ENCODE measurements at regions not wholly inside any gene's neighbourhood (a gene's known extent, or its start where the extent isn't known, plus 50 kb on each side); places are given as distances from the start of the nearest gene placed in this dataset.

DNA sequence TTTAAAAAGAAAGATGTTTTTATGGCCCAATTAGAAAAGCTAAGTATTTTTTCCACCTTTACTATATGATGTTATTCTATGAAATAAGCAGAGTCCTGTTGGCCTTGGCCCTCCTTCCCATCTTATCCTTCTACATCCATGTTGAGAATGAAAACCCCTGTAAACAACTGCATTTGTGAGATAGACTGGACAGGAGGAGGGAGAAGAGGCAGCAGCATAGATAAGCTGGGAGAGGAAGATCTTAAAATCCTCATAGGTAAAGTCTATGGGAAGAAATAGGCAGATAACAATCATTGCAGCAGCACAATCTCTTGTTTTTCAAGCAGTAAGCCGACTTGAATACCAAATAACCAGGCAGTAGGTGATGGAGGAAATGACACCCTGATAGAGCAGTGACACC, 207.6 kb upstream of the PARD3B start:
- no peak for DNase-seq
- 60 to 93% methylated on average over 1 of the region's 1 CpG for WGBS, 2 donors (ENCODE audit: low coverage in 1 of 2)
- no peaks in the 10 kb centered on the region for H3K4me1 ChIP-seq
- no peaks in the 10 kb centered on the region for H3K27me3 ChIP-seq
- no peaks in the 10 kb centered on the region for H3K9me3 ChIP-seq
- H3K27ac ChIP-seq = no peak overlapping the region
- H3K4me3 ChIP-seq = no peak overlapping the region
- H3K36me3 ChIP-seq = no peaks in the 10 kb centered on the region
- in situ Hi-C loops (cut with MboI; ENCODE audit: low pct_ligation_motif_present in 1 of 4, low pct_unique_long_range_greater_than_20kb in 1 of 4, low sequenced_read_pairs in 3 of 4) = loop anchor here in 1 of 4 donors (25.0 kb wide), 2 partner anchors 350 to 1325 kb away; no protein-coding TSS in a partner anchor
- TF ChIP-seq POLR2AphosphoS5 (IDR thresholded peaks at IDR 0.05) (no peak), POLR2A (IDR thresholded peaks at IDR 0.05) (no peak), EP300 (IDR thresholded peaks at IDR 0.05; ENCODE audit: low read depth) (no peak)
- TF ChIP-seq, protein P1, sequence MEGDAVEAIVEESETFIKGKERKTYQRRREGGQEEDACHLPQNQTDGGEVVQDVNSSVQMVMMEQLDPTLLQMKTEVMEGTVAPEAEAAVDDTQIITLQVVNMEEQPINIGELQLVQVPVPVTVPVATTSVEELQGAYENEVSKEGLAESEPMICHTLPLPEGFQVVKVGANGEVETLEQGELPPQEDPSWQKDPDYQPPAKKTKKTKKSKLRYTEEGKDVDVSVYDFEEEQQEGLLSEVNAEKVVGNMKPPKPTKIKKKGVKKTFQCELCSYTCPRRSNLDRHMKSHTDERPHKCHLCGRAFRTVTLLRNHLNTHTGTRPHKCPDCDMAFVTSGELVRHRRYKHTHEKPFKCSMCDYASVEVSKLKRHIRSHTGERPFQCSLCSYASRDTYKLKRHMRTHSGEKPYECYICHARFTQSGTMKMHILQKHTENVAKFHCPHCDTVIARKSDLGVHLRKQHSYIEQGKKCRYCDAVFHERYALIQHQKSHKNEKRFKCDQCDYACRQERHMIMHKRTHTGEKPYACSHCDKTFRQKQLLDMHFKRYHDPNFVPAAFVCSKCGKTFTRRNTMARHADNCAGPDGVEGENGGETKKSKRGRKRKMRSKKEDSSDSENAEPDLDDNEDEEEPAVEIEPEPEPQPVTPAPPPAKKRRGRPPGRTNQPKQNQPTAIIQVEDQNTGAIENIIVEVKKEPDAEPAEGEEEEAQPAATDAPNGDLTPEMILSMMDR (IDR thresholded peaks at IDR 0.05) = no peak
- intact Hi-C loops (cut with DNase I; ENCODE audit: low total_unique reads) = no loop called here

DNA sequence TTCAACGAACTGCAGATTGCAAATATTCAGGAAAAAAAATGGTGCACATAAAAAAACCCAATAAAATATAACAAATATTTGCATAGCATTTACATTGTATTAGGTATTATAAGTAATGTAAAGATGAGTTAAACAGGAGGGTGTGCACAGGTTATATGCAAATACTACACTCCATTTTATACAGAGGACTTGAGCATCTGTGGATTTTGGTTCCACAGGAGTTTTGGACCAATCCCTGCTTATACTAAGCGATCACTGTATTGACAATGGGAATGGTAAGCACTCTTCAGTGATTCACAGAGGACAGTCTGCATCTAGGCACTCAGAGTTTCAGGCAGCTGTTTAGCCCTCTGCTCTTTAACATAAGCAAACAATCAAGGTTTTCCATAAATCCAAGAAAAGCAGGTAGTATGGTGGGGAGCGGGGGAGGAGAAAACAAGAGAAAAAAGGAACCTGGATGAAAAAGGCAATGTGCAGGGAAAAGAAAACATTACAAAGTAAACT, 206.0 kb upstream of the PARD3B start:
- in situ Hi-C loops (cut with MboI; ENCODE audit: low pct_ligation_motif_present in 1 of 4, low pct_unique_long_range_greater_than_20kb in 1 of 4, low sequenced_read_pairs in 3 of 4) = loop anchor here in 1 of 4 donors (25.0 kb wide), 2 partner anchors 348 to 1323 kb away; no protein-coding TSS in a partner anchor
- WGBS, 2 donors (ENCODE audit: low coverage in 1 of 2) = 79 to 80% methylated on average over 3 of the region's 3 CpGs

DNA sequence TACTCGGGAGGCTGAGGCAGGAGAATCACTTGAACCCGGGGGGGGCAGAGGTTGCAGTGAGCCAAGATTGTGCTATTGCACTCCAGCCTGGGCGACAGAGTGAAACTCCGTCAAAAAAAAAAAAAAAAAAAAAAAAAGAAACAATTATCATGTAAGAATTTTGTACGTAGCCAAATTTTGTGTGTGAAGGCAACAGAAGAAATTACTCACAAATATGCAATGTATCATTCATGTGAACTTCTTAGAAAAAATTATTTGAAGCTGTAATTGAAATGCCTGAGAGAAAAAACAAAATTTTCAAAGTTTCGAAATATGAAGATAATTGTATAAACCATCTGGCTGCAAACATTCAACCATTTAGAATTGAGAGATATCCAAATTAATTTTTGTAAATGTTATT, 204.8 kb upstream of the PARD3B start:
- intact Hi-C loops (cut with DNase I; ENCODE audit: low total_unique reads) (no loop called here), in situ Hi-C loops (cut with MboI; ENCODE audit: low pct_ligation_motif_present in 1 of 4, low pct_unique_long_range_greater_than_20kb in 1 of 4, low sequenced_read_pairs in 3 of 4) (loop anchor here in 1 of 4 donors (25.0 kb wide), 2 partner anchors 347 to 1322 kb away; no protein-coding TSS in a partner anchor)
- Histone ChIP-seq H3K9me3 (no peaks in the 10 kb centered on the region), H3K4me1 (peaks cover 0 to 6% (median 0%) of the 10 kb centered on the region in 4 donors), H3K4me3 (no peak overlapping the region), H3K27ac (no peak overlapping the region), H3K36me3 (no peaks in the 10 kb centered on the region), H3K27me3 (no peaks in the 10 kb centered on the region)
- WGBS, 2 donors (ENCODE audit: low coverage in 1 of 2) = 82 to 92% methylated on average over 2 to 6 of the region's 6 CpGs
- DNase-seq = no peak
- TF ChIP-seq POLR2A (IDR thresholded peaks at IDR 0.05) (no peak), POLR2AphosphoS5 (IDR thresholded peaks at IDR 0.05) (no peak), EP300 (IDR thresholded peaks at IDR 0.05; ENCODE audit: low read depth) (no peak)
- TF ChIP-seq, protein P1 (IDR thresholded peaks at IDR 0.05) = no peak

More for the DNA sequence above, 206.0 kb upstream of the PARD3B start:
- Histone ChIP-seq H3K27me3 (no peaks in the 10 kb centered on the region), H3K4me3 (no peak overlapping the region), H3K36me3 (no peaks in the 10 kb centered on the region), H3K27ac (no peak overlapping the region), H3K9me3 (no peaks in the 10 kb centered on the region), H3K4me1 (peaks cover 0 to 5% (median 0%) of the 10 kb centered on the region in 4 donors)
- TF ChIP-seq POLR2AphosphoS5 (IDR thresholded peaks at IDR 0.05) = no peak
- TF ChIP-seq, protein P1 (IDR thresholded peaks at IDR 0.05) = no peak
- intact Hi-C loops (cut with DNase I; ENCODE audit: low total_unique reads) = no loop called here
- no peak for DNase-seq

DNA sequence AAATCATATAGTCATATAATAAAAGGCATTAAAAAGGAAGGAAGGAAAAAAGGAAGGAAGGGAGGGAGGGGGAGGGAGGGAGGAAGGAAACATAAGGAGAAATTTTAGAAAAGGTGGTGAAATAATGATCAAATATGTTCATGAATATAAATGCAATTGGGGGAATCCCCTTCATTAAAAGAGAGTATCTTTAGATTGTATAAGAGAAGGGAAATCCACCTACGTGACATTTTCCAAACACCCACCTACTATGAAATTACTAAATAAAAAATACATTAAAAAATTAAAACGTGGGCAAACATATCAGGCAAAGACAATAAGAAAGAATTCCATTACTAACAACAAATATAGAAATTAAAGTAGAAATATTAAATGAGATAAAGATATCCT, 203.4 kb upstream of the PARD3B start:
- Histone ChIP-seq H3K9me3 (no peaks in the 10 kb centered on the region), H3K27ac (no peak overlapping the region), H3K36me3 (no peaks in the 10 kb centered on the region), H3K4me3 (no peak overlapping the region), H3K27me3 (no peaks in the 10 kb centered on the region), H3K4me1 (peaks cover 0 to 6% (median 0%) of the 10 kb centered on the region in 4 donors)
- DNase-seq = no peak
- TF ChIP-seq, protein P1 (IDR thresholded peaks at IDR 0.05) = no peak
- TF ChIP-seq POLR2AphosphoS5 (IDR thresholded peaks at IDR 0.05) (no peak), EP300 (IDR thresholded peaks at IDR 0.05; ENCODE audit: low read depth) (no peak), POLR2A (IDR thresholded peaks at IDR 0.05) (no peak)
- 60 to 83% methylated on average over 2 of the region's 2 CpGs for WGBS, 2 donors (ENCODE audit: low coverage in 1 of 2)
- intact Hi-C loops (cut with DNase I; ENCODE audit: low total_unique reads) = no loop called here
- in situ Hi-C loops (cut with MboI; ENCODE audit: low pct_ligation_motif_present in 1 of 4, low pct_unique_long_range_greater_than_20kb in 1 of 4, low sequenced_read_pairs in 3 of 4) = loop anchor here in 1 of 4 donors (25.0 kb wide), 2 partner anchors 345 to 1320 kb away; no protein-coding TSS in a partner anchor
